NCI-H2171 treated with DMSO at 0.1 percent for 48 hours (cell line): ENCODE measurements at regions not wholly inside any gene's neighbourhood (a gene's known extent, or its start where the extent isn't known, plus 50 kb on each side); places are given as distances from the start of the nearest gene placed in this dataset.

Experiments used
- DNase-seq: peaks from one replicate; lab custom pipeline; 2025; lab: John Stamatoyannopoulos, UW

- DNase-seq: no peak
Observed at GRCh38 chr6:23370051-23370450, 756.0 kb upstream of the NRSN1 start.

GRCh38 chr6:23371132-23371915, 754.7 kb upstream of the NRSN1 start:
- DNase-seq: peak; percentile 6

- DNase-seq: no peak
Observed at GRCh38 chr6:23377830-23378229, 748.2 kb upstream of the NRSN1 start.

GRCh38 chr6:23380465-23380864, 745.5 kb upstream of the NRSN1 start:
- no peak for DNase-seq

GRCh38 chr6:23388086-23388783, 737.8 kb upstream of the NRSN1 start:
- no peak for DNase-seq

- DNase-seq: no peak
Observed at GRCh38 chr6:23389386-23389785, 736.6 kb upstream of the NRSN1 start.

- no peak for DNase-seq
Observed at GRCh38 chr6:23390221-23390620, 735.8 kb upstream of the NRSN1 start.

- DNase-seq: peak; percentile 22
Observed at GRCh38 chr6:23394681-23395080, 731.3 kb upstream of the NRSN1 start.

- DNase-seq: no peak
Observed at GRCh38 chr6:23395381-23395780, 730.6 kb upstream of the NRSN1 start.

- DNase-seq: no peak
Observed at GRCh38 chr6:23396949-23397348, 729.1 kb upstream of the NRSN1 start.

GRCh38 chr6:23403460-23403859, 722.6 kb upstream of the NRSN1 start:
- no peak for DNase-seq

- no peak for DNase-seq
Observed at GRCh38 chr6:23409531-23409930, 716.5 kb upstream of the NRSN1 start.

- no peak for DNase-seq
Observed at GRCh38 chr6:23410439-23410838, 715.6 kb upstream of the NRSN1 start.

- no peak for DNase-seq
Observed at GRCh38 chr6:23412770-23413169, 713.2 kb upstream of the NRSN1 start.

- no peak for DNase-seq
Observed at GRCh38 chr6:23413327-23414050, 712.5 kb upstream of the NRSN1 start.

GRCh38 chr6:23414051-23414445, 712.0 kb upstream of the NRSN1 start:
- DNase-seq: peak; percentile 25

- DNase-seq: no peak
Observed at GRCh38 chr6:23414922-23415321, 711.1 kb upstream of the NRSN1 start.

GRCh38 chr6:23415819-23416427, 710.1 kb upstream of the NRSN1 start:
- no peak for DNase-seq

GRCh38 chr6:23417133-23417532, 708.9 kb upstream of the NRSN1 start:
- no peak for DNase-seq

GRCh38 chr6:23418095-23418494, 707.9 kb upstream of the NRSN1 start:
- no peak for DNase-seq

GRCh38 chr6:23419046-23419445, 707.0 kb upstream of the NRSN1 start:
- DNase-seq: no peak

- DNase-seq: no peak
Observed at GRCh38 chr6:23420659-23421350, 705.2 kb upstream of the NRSN1 start.
